Type B pancreatic cell (in vitro differentiated cells): ENCODE measurements at regions not wholly inside any gene's neighbourhood (a gene's known extent, or its start where the extent isn't known, plus 50 kb on each side); places are given as distances from the start of the nearest gene placed in this dataset.

Experiments
- DNase-seq: peaks from one replicate; pipeline ENCODE4 v3.0.0; 2021; ENCODE audit warnings: mixed read lengths; ENCODE audit not compliant: unreplicated experiment; ENCODE audit errors: extremely low spot score
- H3K27ac Mint-ChIP-seq: 2 replicates; pipeline ENCODE4 v1.8.0; 2021; ENCODE audit warnings: mild to moderate bottlenecking, mixed read lengths
- H3K27me3 Mint-ChIP-seq: 2 replicates; pipeline ENCODE4 v1.8.0; 2021; ENCODE audit warnings: mixed read lengths
- H3K36me3 Mint-ChIP-seq: 2 replicates; pipeline ENCODE4 v1.8.0; 2021; ENCODE audit warnings: mixed read lengths
- H3K4me1 Mint-ChIP-seq: one replicate; pipeline ENCODE4 v1.8.0; 2021; ENCODE audit warnings: mixed read lengths; ENCODE audit not compliant: unreplicated experiment
- H3K4me3 Mint-ChIP-seq: 2 replicates; pipeline ENCODE4 v1.8.0; 2021; ENCODE audit warnings: mild to moderate bottlenecking, mixed read lengths
- H3K9me3 Mint-ChIP-seq: 2 replicates; pipeline ENCODE4 v1.8.0; 2021; ENCODE audit warnings: mixed read lengths
- CTCF ChIP-seq: fragments of 200-600 bp; sonication (generic); conservative IDR thresholded peaks from 2 replicates; pipeline ENCODE4 v1.5.0; 2021; ENCODE audit warnings: antibody characterized with exemption, mild to moderate bottlenecking

- Mint-ChIP-seq H3K36me3 (peaks cover 3% of the 10 kb centered on the region), H3K27me3 (peaks cover under 1% of the 10 kb centered on the region), H3K4me3 (no peak overlapping the region), H3K4me1 (peaks cover 10% of the 10 kb centered on the region), H3K27ac (no peak overlapping the region), H3K9me3 (peaks cover 11% of the 10 kb centered on the region)
- no peak for DNase-seq
- no peak for TF ChIP-seq CTCF
These were observed 381.7 kb downstream of the TXNL1 start for GRCh38 chr18:56256659-56257058.

GRCh38 chr18:56255381-56255780 lies 383.0 kb downstream of the TXNL1 start:
- TF ChIP-seq CTCF = no peak
- Mint-ChIP-seq H3K4me3 (no peak overlapping the region), H3K9me3 (peaks cover 11% of the 10 kb centered on the region), H3K36me3 (peaks cover 3% of the 10 kb centered on the region), H3K27ac (no peak overlapping the region), H3K4me1 (peaks cover 10% of the 10 kb centered on the region), H3K27me3 (peaks cover 2% of the 10 kb centered on the region)
- DNase-seq = no peak

GRCh38 chr18:56252456-56252855 lies 385.9 kb downstream of the TXNL1 start:
- Mint-ChIP-seq H3K4me1 (peaks cover 10% of the 10 kb centered on the region), H3K27me3 (peaks cover 2% of the 10 kb centered on the region), H3K27ac (no peak overlapping the region), H3K36me3 (peaks cover 3% of the 10 kb centered on the region), H3K9me3 (peaks cover 9% of the 10 kb centered on the region), H3K4me3 (no peak overlapping the region)
- TF ChIP-seq CTCF = no peak
- DNase-seq = no peak

- Mint-ChIP-seq H3K27ac (no peak overlapping the region), H3K27me3 (peaks cover 2% of the 10 kb centered on the region), H3K4me1 (peaks cover 13% of the 10 kb centered on the region), H3K36me3 (no peaks in the 10 kb centered on the region), H3K9me3 (peaks cover 11% of the 10 kb centered on the region), H3K4me3 (no peak overlapping the region)
- no peak for TF ChIP-seq CTCF
- no peak for DNase-seq
These were observed 389.7 kb downstream of the TXNL1 start for GRCh38 chr18:56248610-56249235.

- Mint-ChIP-seq H3K4me1 (peaks cover 8% of the 10 kb centered on the region), H3K36me3 (no peaks in the 10 kb centered on the region), H3K9me3 (peaks cover 11% of the 10 kb centered on the region), H3K27me3 (peaks cover 2% of the 10 kb centered on the region), H3K27ac (no peak overlapping the region), H3K4me3 (no peak overlapping the region)
- no peak for DNase-seq
- TF ChIP-seq CTCF = no peak
These were observed 391.5 kb downstream of the TXNL1 start for GRCh38 chr18:56246916-56247315.
